GM10266 (cell line): ENCODE measurements at regions not wholly inside any gene's neighbourhood (a gene's known extent, or its start where the extent isn't known, plus 50 kb on each side); places are given as distances from the start of the nearest gene placed in this dataset.
"Not testable (repeated sequence)": the region's sequence is repeated elsewhere in the genome, so short reads cannot be mapped to it uniquely, and the experiment has no call there.

Source experiments
- DNase-seq: peaks from one replicate; pipeline ENCODE4 v3.0.0; 2012; ENCODE audit errors: extremely low spot score
- TF ChIP-seq, protein P1 (sequence below): IDR thresholded peaks from 2 replicates; pipeline ENCODE4 v1.5.1; 2012; ENCODE audit warnings: mild to moderate bottlenecking, low read depth; ENCODE audit not compliant: control insufficient read depth, insufficient read depth; ENCODE audit errors: missing control alignments

- no peak for DNase-seq
- TF ChIP-seq, protein P1, sequence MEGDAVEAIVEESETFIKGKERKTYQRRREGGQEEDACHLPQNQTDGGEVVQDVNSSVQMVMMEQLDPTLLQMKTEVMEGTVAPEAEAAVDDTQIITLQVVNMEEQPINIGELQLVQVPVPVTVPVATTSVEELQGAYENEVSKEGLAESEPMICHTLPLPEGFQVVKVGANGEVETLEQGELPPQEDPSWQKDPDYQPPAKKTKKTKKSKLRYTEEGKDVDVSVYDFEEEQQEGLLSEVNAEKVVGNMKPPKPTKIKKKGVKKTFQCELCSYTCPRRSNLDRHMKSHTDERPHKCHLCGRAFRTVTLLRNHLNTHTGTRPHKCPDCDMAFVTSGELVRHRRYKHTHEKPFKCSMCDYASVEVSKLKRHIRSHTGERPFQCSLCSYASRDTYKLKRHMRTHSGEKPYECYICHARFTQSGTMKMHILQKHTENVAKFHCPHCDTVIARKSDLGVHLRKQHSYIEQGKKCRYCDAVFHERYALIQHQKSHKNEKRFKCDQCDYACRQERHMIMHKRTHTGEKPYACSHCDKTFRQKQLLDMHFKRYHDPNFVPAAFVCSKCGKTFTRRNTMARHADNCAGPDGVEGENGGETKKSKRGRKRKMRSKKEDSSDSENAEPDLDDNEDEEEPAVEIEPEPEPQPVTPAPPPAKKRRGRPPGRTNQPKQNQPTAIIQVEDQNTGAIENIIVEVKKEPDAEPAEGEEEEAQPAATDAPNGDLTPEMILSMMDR = no peak
Measured at GRCh38 chr1:166691476-166691875, 147.8 kb upstream of the POGK start.

DNA sequence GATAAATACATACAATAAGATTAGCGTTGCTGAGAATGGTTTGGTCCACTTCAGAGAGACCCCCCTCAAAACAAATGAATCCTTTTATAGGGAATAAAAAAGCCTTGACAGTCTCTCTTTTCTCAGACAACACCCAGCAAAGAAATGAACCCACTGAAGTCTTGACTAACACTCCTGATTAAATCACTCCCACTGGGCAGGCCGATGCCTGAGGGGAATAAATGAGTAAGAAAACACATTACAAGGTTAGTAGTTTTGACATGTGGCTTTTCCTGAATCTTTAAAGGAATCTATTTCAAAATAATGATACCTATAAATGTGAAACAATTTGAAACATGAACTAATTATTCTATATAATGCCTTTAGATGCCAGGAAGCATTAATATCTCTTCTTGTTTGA is 146.9 kb upstream of the POGK start:
- TF ChIP-seq, protein P1 = no peak
- no peak for DNase-seq

DNA sequence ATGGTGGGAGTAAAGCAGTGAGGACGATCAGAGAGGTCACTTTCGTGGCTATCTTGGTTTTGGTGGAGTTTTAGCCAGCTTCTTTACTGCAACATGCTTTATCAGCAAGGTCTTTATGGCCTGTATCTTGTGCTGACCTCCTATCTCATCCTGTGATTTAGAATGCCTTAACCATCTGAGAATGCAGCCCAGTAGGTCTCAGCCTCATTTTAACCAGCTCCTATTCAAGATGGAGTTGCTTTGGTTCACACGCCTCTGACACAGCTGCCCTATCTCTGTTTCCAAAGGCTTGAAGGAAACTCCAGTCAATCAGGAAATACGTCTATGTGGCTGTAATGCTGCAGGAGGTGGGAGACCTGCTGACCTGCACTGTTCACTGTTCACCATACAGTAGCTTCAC is 146.1 kb upstream of the POGK start:
- TF ChIP-seq, protein P1 = no peak
- DNase-seq = no peak

GRCh38 chr1:166693673-166694297 is 145.5 kb upstream of the POGK start:
- TF ChIP-seq, protein P1 = no peak
- no peak for DNase-seq

GRCh38 chr1:166695115-166695514 is 144.2 kb upstream of the POGK start:
- no peak for DNase-seq
- TF ChIP-seq, protein P1 = no peak

GRCh38 chr1:166695834-166696233 is 143.4 kb upstream of the POGK start:
- DNase-seq = not testable (repeated sequence)

DNA sequence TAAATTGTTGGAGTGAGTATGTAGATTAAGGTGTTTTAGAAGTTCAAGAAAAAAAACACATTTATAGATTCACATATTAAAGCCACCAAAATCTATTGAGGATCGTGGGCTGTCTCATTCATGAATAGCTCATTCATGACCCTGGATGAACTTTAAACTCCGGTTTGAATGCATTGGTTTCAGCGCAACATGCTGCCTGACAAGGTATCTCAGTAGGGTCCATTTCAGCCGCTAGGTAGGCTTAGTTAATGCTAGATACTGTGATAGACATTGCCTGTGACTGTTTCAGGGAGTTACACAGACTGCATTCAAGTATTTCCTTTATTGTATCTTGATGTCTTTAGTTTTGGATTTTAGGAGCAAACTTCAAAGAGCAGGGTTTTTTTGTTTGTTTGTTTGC is 140.5 kb upstream of the POGK start:
- no peak for DNase-seq
- TF ChIP-seq, protein P1 = no peak

DNA sequence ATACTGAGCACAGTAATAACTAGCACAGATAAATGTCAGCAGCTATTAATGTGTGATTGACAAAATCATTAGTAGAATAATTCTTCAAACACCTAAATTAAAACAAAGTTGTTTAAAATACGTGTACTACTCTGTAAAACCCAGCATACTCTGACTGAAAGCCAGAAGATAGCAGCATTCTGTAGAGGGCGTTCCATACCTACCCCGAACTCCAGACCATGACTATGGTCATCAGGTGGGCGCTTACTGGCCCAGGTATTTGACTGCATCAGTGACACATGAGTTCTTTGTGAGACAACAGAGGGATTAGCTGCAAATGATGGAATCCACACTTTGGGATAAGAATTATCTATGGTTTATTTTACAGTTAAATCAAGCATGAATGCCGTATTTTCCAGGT is 139.7 kb upstream of the POGK start:
- no peak for DNase-seq
- TF ChIP-seq, protein P1 = no peak
